Right lung (tissue), 2 donors: ENCODE measurements at regions not wholly inside any gene's neighbourhood (a gene's known extent, or its start where the extent isn't known, plus 50 kb on each side); places are given as distances from the start of the nearest gene placed in this dataset.
"Not testable (repeated sequence)": the region's sequence is repeated elsewhere in the genome, so short reads cannot be mapped to it uniquely, and the experiment has no call there.

Experiments used
- DNase-seq, 2 donors: peaks; one replicate each; pipeline ENCODE4 v3.0.0-alpha.2; 2013

- DNase-seq, result no peak
Measured at GRCh38 chr18:39162013-39162827, 1596.6 kb upstream of the CELF4 start.

- DNase-seq, result no peak
Measured at GRCh38 chr18:39149211-39149806, 1583.7 kb upstream of the CELF4 start.

- DNase-seq, result no peak
Measured at GRCh38 chr18:39134255-39134654, 1568.7 kb upstream of the CELF4 start.

- not testable (repeated sequence) for DNase-seq
Measured at GRCh38 chr18:39127538-39127937, 1561.9 kb upstream of the CELF4 start.

- no peak for DNase-seq
Measured at GRCh38 chr18:39113790-39114189, 1548.2 kb upstream of the CELF4 start.

- no peak for DNase-seq
Measured at GRCh38 chr18:39105104-39105503, 1539.5 kb upstream of the CELF4 start.

- DNase-seq, result no peak
Measured at GRCh38 chr18:39072970-39073369, 1507.4 kb upstream of the CELF4 start.

- DNase-seq, result no peak
Measured at GRCh38 chr18:39062426-39062825, 1496.8 kb upstream of the CELF4 start.

- no peak for DNase-seq
Measured at GRCh38 chr18:39058386-39059000, 1492.9 kb upstream of the CELF4 start.

- DNase-seq, result no peak
Measured at GRCh38 chr18:39057423-39058064, 1491.9 kb upstream of the CELF4 start.

- peak; percentile 4 to 30 for DNase-seq
Measured at GRCh38 chr18:39053571-39053970, 1488.0 kb upstream of the CELF4 start.

GRCh38 chr18:39051013-39051412 is 1485.4 kb upstream of the CELF4 start:
- DNase-seq, result no peak

GRCh38 chr18:39039813-39040212 is 1474.2 kb upstream of the CELF4 start:
- no peak for DNase-seq

- no peak for DNase-seq
Measured at GRCh38 chr18:39037925-39038324, 1472.3 kb upstream of the CELF4 start.

- DNase-seq, result no peak
Measured at GRCh38 chr18:39033312-39033711, 1467.7 kb upstream of the CELF4 start.

- DNase-seq, result no peak
Measured at GRCh38 chr18:39031647-39032046, 1466.0 kb upstream of the CELF4 start.

- DNase-seq, result no peak
Measured at GRCh38 chr18:39030124-39030655, 1464.6 kb upstream of the CELF4 start.

GRCh38 chr18:39025531-39025930 is 1459.9 kb upstream of the CELF4 start:
- DNase-seq, result no peak

- DNase-seq, result no peak
Measured at GRCh38 chr18:39019989-39020388, 1454.4 kb upstream of the CELF4 start.

GRCh38 chr18:39007031-39007902 is 1441.7 kb upstream of the CELF4 start:
- DNase-seq, result peak; percentile 51 to 66

- no peak for DNase-seq
Measured at GRCh38 chr18:38996056-38996455, 1430.5 kb upstream of the CELF4 start.
